NCI-H524 treated with DMSO at 0.1 percent for 48 hours (cell line): ENCODE measurements at regions not wholly inside any gene's neighbourhood (a gene's known extent, or its start where the extent isn't known, plus 50 kb on each side); places are given as distances from the start of the nearest gene placed in this dataset.
"Not testable (repeated sequence)": the region's sequence is repeated elsewhere in the genome, so short reads cannot be mapped to it uniquely, and the experiment has no call there.

ENCODE experiments used
- DNase-seq: peaks from one replicate; lab custom pipeline; 2025; lab: John Stamatoyannopoulos, UW

GRCh38 chr11:15300341-15300740, 185.6 kb downstream of the INSC start:
- no peak for DNase-seq

GRCh38 chr11:15307619-15308024, 192.9 kb downstream of the INSC start:
- peak; percentile 65 for DNase-seq

- DNase-seq: no peak
Observed at GRCh38 chr11:15308840-15309239, 194.1 kb downstream of the INSC start.

- no peak for DNase-seq
Observed at GRCh38 chr11:15309296-15309695, 194.6 kb downstream of the INSC start.

- no peak for DNase-seq
Observed at GRCh38 chr11:15313862-15314261, 199.1 kb downstream of the INSC start.

- DNase-seq: no peak
Observed at GRCh38 chr11:15318814-15319213, 204.1 kb downstream of the INSC start.

GRCh38 chr11:15326520-15326919, 211.8 kb downstream of the INSC start:
- DNase-seq: no peak

- DNase-seq: no peak
Observed at GRCh38 chr11:15327786-15328231, 213.1 kb downstream of the INSC start.

GRCh38 chr11:15333407-15333806, 218.7 kb downstream of the INSC start:
- no peak for DNase-seq

GRCh38 chr11:15334766-15335165, 220.0 kb downstream of the INSC start:
- no peak for DNase-seq

- no peak for DNase-seq
Observed at GRCh38 chr11:15336021-15336420, 221.3 kb downstream of the INSC start.

- no peak for DNase-seq
Observed at GRCh38 chr11:15339302-15339701, 224.6 kb downstream of the INSC start.

- DNase-seq: no peak
Observed at GRCh38 chr11:15341587-15341986, 226.9 kb downstream of the INSC start.

GRCh38 chr11:15342163-15342562, 227.4 kb downstream of the INSC start:
- DNase-seq: no peak

- DNase-seq: no peak
Observed at GRCh38 chr11:15346907-15347306, 232.2 kb downstream of the INSC start.

- no peak for DNase-seq
Observed at GRCh38 chr11:15347969-15348734, 233.4 kb downstream of the INSC start.

- no peak for DNase-seq
Observed at GRCh38 chr11:15349413-15349812, 234.7 kb downstream of the INSC start.

GRCh38 chr11:15361316-15361715, 246.6 kb downstream of the INSC start:
- DNase-seq: no peak

GRCh38 chr11:15365286-15365685, 250.6 kb downstream of the INSC start:
- DNase-seq: not testable (repeated sequence)

GRCh38 chr11:15367695-15368094, 253.0 kb downstream of the INSC start:
- DNase-seq: no peak

- DNase-seq: no peak
Observed at GRCh38 chr11:15370495-15371147, 255.9 kb downstream of the INSC start.

- no peak for DNase-seq
Observed at GRCh38 chr11:15371533-15371932, 256.8 kb downstream of the INSC start.

- no peak for DNase-seq
Observed at GRCh38 chr11:15374418-15374817, 259.7 kb downstream of the INSC start.

- no peak for DNase-seq
Observed at GRCh38 chr11:15378941-15379340, 264.2 kb downstream of the INSC start.
